ENCODE measurements at regions not wholly inside any gene's neighbourhood (a gene's known extent, or its start where the extent isn't known, plus 50 kb on each side); places are given as distances from the start of the nearest gene placed in this dataset.

DNA sequence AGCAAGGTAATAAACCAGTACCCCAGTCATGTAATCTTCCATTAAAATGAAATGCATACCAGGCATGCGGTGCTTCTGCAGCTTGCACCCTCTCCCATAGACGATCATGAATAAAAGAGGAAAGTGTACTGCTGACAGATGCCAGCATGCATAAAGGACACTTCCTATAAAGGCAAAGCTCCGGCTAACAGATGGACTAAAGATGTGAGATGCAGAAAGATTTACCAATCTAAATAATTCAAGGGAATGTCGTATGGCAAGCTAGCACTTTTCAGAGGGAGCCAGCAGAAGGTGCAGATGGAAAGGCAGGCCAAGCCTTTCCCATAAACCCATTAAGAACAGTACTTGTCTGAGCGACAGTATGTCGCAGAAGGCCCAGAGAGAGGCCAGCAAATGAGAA lies 542.0 kb downstream of the NUF2 start:
- Histone ChIP-seq H3K23ac (ENCODE audit: low read length) (no peak overlapping the region), H3K27ac (ENCODE audit: low read depth, low read length) (no peak overlapping the region), H4K91ac (ENCODE audit: low read depth, low read length) (no peak overlapping the region), H3K36me3 (ENCODE audit: control insufficient read depth in 1 of 2, insufficient read depth in 2 of 2, low read length in 2 of 2) (no peaks in the 10 kb centered on the region), H2AFZ (ENCODE audit: insufficient read depth, low read length, poor library complexity) (no peak overlapping the region), H4K8ac (ENCODE audit: low read depth, low read length) (no peak overlapping the region), H3K79me1 (ENCODE audit: low read length) (no peaks in the 10 kb centered on the region), H2BK5ac (ENCODE audit: low read depth, low read length, poor library complexity) (no peak overlapping the region), H3K4ac (ENCODE audit: low read depth, low read length) (no peak overlapping the region), H3K9ac (ENCODE audit: low read length) (no peak overlapping the region), H3K4me2 (ENCODE audit: low read length) (no peak overlapping the region), H3K9me3 (ENCODE audit: insufficient read depth, low read depth, low read length) (no peaks in the 10 kb centered on the region), H3K18ac (ENCODE audit: low read length) (no peak overlapping the region), H2BK12ac (ENCODE audit: low read length) (no peak overlapping the region), H2AK5ac (ENCODE audit: low read length) (no peak overlapping the region), H3K14ac (ENCODE audit: low read length) (no peak overlapping the region), H3K27me3 (ENCODE audit: insufficient read depth, low read length) (no peaks in the 10 kb centered on the region), H3K4me1 (ENCODE audit: control insufficient read depth in 1 of 2, insufficient read depth in 2 of 2, low read length in 2 of 2) (no peaks in the 10 kb centered on the region), H3K4me3 (ENCODE audit: low read depth, low read length) (no peak overlapping the region), H3K79me2 (ENCODE audit: control insufficient read depth, insufficient read depth, low read length, poor library complexity) (no peaks in the 10 kb centered on the region), H2BK120ac (ENCODE audit: insufficient read depth, low read length, poor library complexity) (no peak overlapping the region), H4K12ac (ENCODE audit: low read depth, low read length) (no peak overlapping the region)
- no peak for DNase-seq
- no CpG with 5 or more reads among the region's 6 CpGs for WGBS (ENCODE audit: extremely low coverage, insufficient coverage, insufficient read length)

DNA sequence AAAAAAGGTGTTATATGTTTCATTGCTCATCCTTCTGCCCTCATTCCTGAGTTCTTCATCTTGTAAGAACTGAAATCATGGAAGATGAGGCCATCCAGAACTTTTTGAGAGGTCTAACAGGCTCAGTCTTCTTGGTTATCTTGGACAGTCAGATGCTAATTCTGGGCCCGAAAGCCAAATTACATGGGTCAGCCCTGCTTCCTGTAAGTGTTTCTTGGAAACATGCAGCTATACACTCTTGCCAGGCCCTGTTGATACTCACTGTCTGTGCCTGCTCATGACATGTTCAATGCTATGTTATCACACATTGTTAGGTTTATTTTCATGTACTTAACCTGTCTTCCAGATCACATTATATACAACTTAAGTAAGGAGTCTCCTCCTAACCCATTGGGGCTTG lies 542.5 kb downstream of the NUF2 start:
- no peak overlapping the region for H2AFZ ChIP-seq (ENCODE audit: insufficient read depth, low read length, poor library complexity)
- H3K4ac ChIP-seq (ENCODE audit: low read depth, low read length): no peak overlapping the region
- H3K36me3 ChIP-seq (ENCODE audit: control insufficient read depth in 1 of 2, insufficient read depth in 2 of 2, low read length in 2 of 2): no peaks in the 10 kb centered on the region
- no CpG with 5 or more reads among the region's 1 CpG for WGBS (ENCODE audit: extremely low coverage, insufficient coverage, insufficient read length)
- H3K23ac ChIP-seq (ENCODE audit: low read length): no peak overlapping the region
- no peak for DNase-seq
- H2BK5ac ChIP-seq (ENCODE audit: low read depth, low read length, poor library complexity): no peak overlapping the region
- no peak overlapping the region for H2AK5ac ChIP-seq (ENCODE audit: low read length)
- H3K9ac ChIP-seq (ENCODE audit: low read length): no peak overlapping the region
- H3K14ac ChIP-seq (ENCODE audit: low read length): no peak overlapping the region
- H3K27ac ChIP-seq (ENCODE audit: low read depth, low read length): no peak overlapping the region
- H4K8ac ChIP-seq (ENCODE audit: low read depth, low read length): no peak overlapping the region
- H3K4me1 ChIP-seq (ENCODE audit: control insufficient read depth in 1 of 2, insufficient read depth in 2 of 2, low read length in 2 of 2): no peaks in the 10 kb centered on the region
- H3K9me3 ChIP-seq (ENCODE audit: insufficient read depth, low read depth, low read length): no peaks in the 10 kb centered on the region
- no peaks in the 10 kb centered on the region for H3K79me1 ChIP-seq (ENCODE audit: low read length)
- no peak overlapping the region for H3K4me3 ChIP-seq (ENCODE audit: low read depth, low read length)
- H2BK12ac ChIP-seq (ENCODE audit: low read length): no peak overlapping the region
- H3K79me2 ChIP-seq (ENCODE audit: control insufficient read depth, insufficient read depth, low read length, poor library complexity): no peaks in the 10 kb centered on the region
- no peaks in the 10 kb centered on the region for H3K27me3 ChIP-seq (ENCODE audit: insufficient read depth, low read length)
- H3K4me2 ChIP-seq (ENCODE audit: low read length): no peak overlapping the region
- H2BK120ac ChIP-seq (ENCODE audit: insufficient read depth, low read length, poor library complexity): no peak overlapping the region
- H4K12ac ChIP-seq (ENCODE audit: low read depth, low read length): no peak overlapping the region
- no peak overlapping the region for H4K91ac ChIP-seq (ENCODE audit: low read depth, low read length)
- no peak overlapping the region for H3K18ac ChIP-seq (ENCODE audit: low read length)

DNA sequence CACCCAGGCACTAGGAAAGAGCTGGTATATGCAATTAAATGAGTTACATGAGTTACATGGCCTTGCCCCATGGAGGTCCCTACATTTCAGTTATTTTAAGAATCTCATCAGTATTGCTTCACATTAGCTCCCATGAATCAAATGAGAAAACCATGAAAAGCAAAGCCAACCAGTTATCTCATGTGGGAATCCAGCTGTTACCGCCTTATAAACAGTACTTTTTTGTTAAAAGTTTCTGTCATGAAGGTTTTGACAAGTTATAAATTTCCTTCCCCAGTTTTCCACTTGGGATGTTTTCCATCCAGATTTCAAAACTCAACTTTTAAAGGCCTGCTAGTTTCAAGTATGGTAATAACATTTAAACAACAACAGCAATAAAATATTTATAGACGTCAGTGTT lies 544.8 kb downstream of the NUF2 start:
- no peak overlapping the region for H3K18ac ChIP-seq (ENCODE audit: low read length)
- H2BK12ac ChIP-seq (ENCODE audit: low read length): no peak overlapping the region
- no peak overlapping the region for H3K4me3 ChIP-seq (ENCODE audit: low read depth, low read length)
- H3K27ac ChIP-seq (ENCODE audit: low read depth, low read length): no peak overlapping the region
- H3K4me1 ChIP-seq (ENCODE audit: control insufficient read depth in 1 of 2, insufficient read depth in 2 of 2, low read length in 2 of 2): no peaks in the 10 kb centered on the region
- no peak overlapping the region for H3K9ac ChIP-seq (ENCODE audit: low read length)
- no peaks in the 10 kb centered on the region for H3K79me1 ChIP-seq (ENCODE audit: low read length)
- H2BK120ac ChIP-seq (ENCODE audit: insufficient read depth, low read length, poor library complexity): no peak overlapping the region
- H4K12ac ChIP-seq (ENCODE audit: low read depth, low read length): no peak overlapping the region
- no peak overlapping the region for H4K91ac ChIP-seq (ENCODE audit: low read depth, low read length)
- no peaks in the 10 kb centered on the region for H3K79me2 ChIP-seq (ENCODE audit: control insufficient read depth, insufficient read depth, low read length, poor library complexity)
- no peak overlapping the region for H2BK5ac ChIP-seq (ENCODE audit: low read depth, low read length, poor library complexity)
- H2AK5ac ChIP-seq (ENCODE audit: low read length): no peak overlapping the region
- no peak overlapping the region for H2AFZ ChIP-seq (ENCODE audit: insufficient read depth, low read length, poor library complexity)
- H3K23ac ChIP-seq (ENCODE audit: low read length): no peak overlapping the region
- no peak overlapping the region for H4K8ac ChIP-seq (ENCODE audit: low read depth, low read length)
- no CpG with 5 or more reads among the region's 2 CpGs for WGBS (ENCODE audit: extremely low coverage, insufficient coverage, insufficient read length)
- H3K36me3 ChIP-seq (ENCODE audit: control insufficient read depth in 1 of 2, insufficient read depth in 2 of 2, low read length in 2 of 2): no peaks in the 10 kb centered on the region
- DNase-seq: no peak
- no peak overlapping the region for H3K14ac ChIP-seq (ENCODE audit: low read length)
- no peaks in the 10 kb centered on the region for H3K9me3 ChIP-seq (ENCODE audit: insufficient read depth, low read depth, low read length)
- H3K4ac ChIP-seq (ENCODE audit: low read depth, low read length): no peak overlapping the region
- H3K27me3 ChIP-seq (ENCODE audit: insufficient read depth, low read length): no peaks in the 10 kb centered on the region
- H3K4me2 ChIP-seq (ENCODE audit: low read length): no peak overlapping the region

DNA sequence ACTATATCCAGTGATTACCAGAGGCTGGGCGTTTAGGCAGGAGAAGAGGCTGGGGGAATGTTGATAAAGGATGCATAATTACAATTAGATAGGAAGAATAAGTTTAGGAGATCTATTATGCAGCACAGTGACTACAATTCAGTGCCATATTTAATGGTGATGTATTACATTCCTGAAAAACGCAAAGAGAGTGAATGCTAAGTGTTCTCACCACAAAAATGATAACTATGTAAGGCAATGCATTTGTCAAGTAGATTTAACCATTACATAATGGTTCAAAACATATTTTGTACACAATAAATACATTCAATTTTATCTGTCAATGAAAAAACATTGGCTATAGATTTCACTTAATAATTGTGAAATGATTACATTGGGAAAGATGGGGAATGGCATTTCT lies 548.9 kb downstream of the NUF2 start:
- no peak overlapping the region for H3K18ac ChIP-seq (ENCODE audit: low read length)

More for the DNA sequence above, 548.9 kb downstream of the NUF2 start:
- Histone ChIP-seq H3K4me2 (ENCODE audit: low read length) (no peak overlapping the region), H2AFZ (ENCODE audit: insufficient read depth, low read length, poor library complexity) (no peak overlapping the region), H2BK120ac (ENCODE audit: insufficient read depth, low read length, poor library complexity) (no peak overlapping the region), H3K79me1 (ENCODE audit: low read length) (no peaks in the 10 kb centered on the region), H3K9ac (ENCODE audit: low read length) (no peak overlapping the region), H4K91ac (ENCODE audit: low read depth, low read length) (no peak overlapping the region), H3K79me2 (ENCODE audit: control insufficient read depth, insufficient read depth, low read length, poor library complexity) (no peaks in the 10 kb centered on the region), H3K27ac (ENCODE audit: low read depth, low read length) (no peak overlapping the region), H3K4me1 (ENCODE audit: control insufficient read depth in 1 of 2, insufficient read depth in 2 of 2, low read length in 2 of 2) (no peaks in the 10 kb centered on the region), H3K36me3 (ENCODE audit: control insufficient read depth in 1 of 2, insufficient read depth in 2 of 2, low read length in 2 of 2) (no peaks in the 10 kb centered on the region), H3K4ac (ENCODE audit: low read depth, low read length) (no peak overlapping the region), H3K27me3 (ENCODE audit: insufficient read depth, low read length) (no peaks in the 10 kb centered on the region), H3K4me3 (ENCODE audit: low read depth, low read length) (no peak overlapping the region), H2AK5ac (ENCODE audit: low read length) (no peak overlapping the region), H3K9me3 (ENCODE audit: insufficient read depth, low read depth, low read length) (no peaks in the 10 kb centered on the region), H3K23ac (ENCODE audit: low read length) (no peak overlapping the region), H4K12ac (ENCODE audit: low read depth, low read length) (no peak overlapping the region), H4K8ac (ENCODE audit: low read depth, low read length) (no peak overlapping the region), H2BK12ac (ENCODE audit: low read length) (no peak overlapping the region), H2BK5ac (ENCODE audit: low read depth, low read length, poor library complexity) (no peak overlapping the region), H3K14ac (ENCODE audit: low read length) (no peak overlapping the region)
- no peak for DNase-seq
- no CpG with 5 or more reads among the region's 2 CpGs for WGBS (ENCODE audit: extremely low coverage, insufficient coverage, insufficient read length)
